Erythroblast (primary cell): ENCODE measurements at regions not wholly inside any gene's neighbourhood (a gene's known extent, or its start where the extent isn't known, plus 50 kb on each side); places are given as distances from the start of the nearest gene placed in this dataset.

Experiments used
- GATA1 ChIP-seq: IDR thresholded peaks from 2 replicates; pipeline ENCODE4 v1.6.1; 2011; ENCODE audit warnings: low read depth, mild to moderate bottlenecking, control low read depth, low read length, moderate library complexity
- POLR2A ChIP-seq: IDR thresholded peaks from 2 replicates; pipeline ENCODE4 v1.6.1; 2011; ENCODE audit warnings: mild to moderate bottlenecking, low read length

DNA sequence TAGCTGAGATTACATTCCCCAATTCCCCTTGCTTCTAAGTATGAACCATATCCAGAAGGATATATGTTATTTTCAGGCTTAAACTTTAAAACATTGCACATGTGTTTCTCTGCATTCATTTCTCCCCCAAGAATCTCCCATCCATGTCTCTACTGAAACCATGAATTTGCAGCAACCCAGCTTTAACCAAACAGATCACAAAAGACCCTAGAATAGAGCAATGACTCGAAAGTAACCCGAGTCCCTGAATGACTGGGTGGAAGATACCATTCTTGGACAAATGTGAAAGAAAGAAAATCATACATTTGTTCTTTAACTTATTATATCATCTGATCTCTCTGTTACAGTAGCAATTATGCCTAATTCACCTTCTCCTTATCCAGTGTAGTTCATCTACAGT, 278.7 kb downstream of the IPMK start:
- TF ChIP-seq POLR2A, result no peak
- no peak for TF ChIP-seq GATA1
